GM12864 (cell line): ENCODE measurements at regions not wholly inside any gene's neighbourhood (a gene's known extent, or its start where the extent isn't known, plus 50 kb on each side); places are given as distances from the start of the nearest gene placed in this dataset.

ENCODE experiments used
- DNase-seq: peaks from one replicate; pipeline ENCODE4 v3.0.0-alpha.2; 2011; ENCODE audit warnings: low read depth
- H3K4me3 ChIP-seq: 2 replicates; pipeline ENCODE4 v1.5.1; 2011; ENCODE audit warnings: mild to moderate bottlenecking, low read depth, low read length, control low read depth
- CTCF ChIP-seq: IDR thresholded peaks from 2 replicates; pipeline ENCODE4 v1.5.1; 2011; ENCODE audit warnings: low read depth, mild to moderate bottlenecking, moderate library complexity, low read length, control low read depth, inconsistent platforms; ENCODE audit errors: missing control alignments

- TF ChIP-seq CTCF: no peak
- DNase-seq: no peak
- no peak overlapping the region for H3K4me3 ChIP-seq
These were observed 53.1 kb upstream of the NREP start for GRCh38 chr5:111810112-111810511.
